ENCODE measurements at regions not wholly inside any gene's neighbourhood (a gene's known extent, or its start where the extent isn't known, plus 50 kb on each side); places are given as distances from the start of the nearest gene placed in this dataset.

GRCh38 chr1:80023358-80023757 is 1016.8 kb upstream of the ADGRL4 start:
- TF ChIP-seq CTCF (IDR thresholded peaks at IDR 0.05 in 4 of 5, conservative IDR thresholded peaks at IDR 0.05 in 1 of 5) = no peak
- no peak for TF ChIP-seq POLR2A (IDR thresholded peaks at IDR 0.05)
